ENCODE measurements at regions not wholly inside any gene's neighbourhood (a gene's known extent, or its start where the extent isn't known, plus 50 kb on each side); places are given as distances from the start of the nearest gene placed in this dataset.

DNA sequence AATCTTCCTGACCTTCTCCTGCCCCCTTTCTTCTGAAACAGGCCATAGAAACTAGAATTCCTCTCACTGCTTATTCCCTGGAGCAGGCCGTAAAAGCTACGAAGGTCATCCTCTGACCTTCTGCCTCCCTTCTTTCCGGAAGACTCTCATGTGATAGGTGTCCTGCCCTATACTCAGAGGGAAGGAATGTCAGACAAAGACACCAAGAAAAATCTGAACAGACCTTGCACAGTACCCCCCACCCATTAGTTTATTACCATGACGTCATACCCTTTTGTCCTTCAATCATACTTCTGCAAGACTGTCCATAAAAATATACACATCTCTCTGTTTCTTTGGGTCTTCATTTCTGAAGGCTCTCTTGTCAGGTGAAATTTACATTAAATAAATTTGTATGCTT, 1523.9 kb downstream of the RPA4 start:
- TF ChIP-seq, protein P1, sequence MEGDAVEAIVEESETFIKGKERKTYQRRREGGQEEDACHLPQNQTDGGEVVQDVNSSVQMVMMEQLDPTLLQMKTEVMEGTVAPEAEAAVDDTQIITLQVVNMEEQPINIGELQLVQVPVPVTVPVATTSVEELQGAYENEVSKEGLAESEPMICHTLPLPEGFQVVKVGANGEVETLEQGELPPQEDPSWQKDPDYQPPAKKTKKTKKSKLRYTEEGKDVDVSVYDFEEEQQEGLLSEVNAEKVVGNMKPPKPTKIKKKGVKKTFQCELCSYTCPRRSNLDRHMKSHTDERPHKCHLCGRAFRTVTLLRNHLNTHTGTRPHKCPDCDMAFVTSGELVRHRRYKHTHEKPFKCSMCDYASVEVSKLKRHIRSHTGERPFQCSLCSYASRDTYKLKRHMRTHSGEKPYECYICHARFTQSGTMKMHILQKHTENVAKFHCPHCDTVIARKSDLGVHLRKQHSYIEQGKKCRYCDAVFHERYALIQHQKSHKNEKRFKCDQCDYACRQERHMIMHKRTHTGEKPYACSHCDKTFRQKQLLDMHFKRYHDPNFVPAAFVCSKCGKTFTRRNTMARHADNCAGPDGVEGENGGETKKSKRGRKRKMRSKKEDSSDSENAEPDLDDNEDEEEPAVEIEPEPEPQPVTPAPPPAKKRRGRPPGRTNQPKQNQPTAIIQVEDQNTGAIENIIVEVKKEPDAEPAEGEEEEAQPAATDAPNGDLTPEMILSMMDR (conservative IDR thresholded peaks at IDR 0.05; ENCODE audit: low read length): no peak
- no peak for TF ChIP-seq EZH2phosphoT487 (IDR thresholded peaks at IDR 0.05; ENCODE audit: borderline replicate concordance, low read depth, low read length)
